ENCODE measurements at regions not wholly inside any gene's neighbourhood (a gene's known extent, or its start where the extent isn't known, plus 50 kb on each side); places are given as distances from the start of the nearest gene placed in this dataset.

GRCh38 chr2:75403991-75404428 lies 156.7 kb downstream of the EVA1A start:
- TF ChIP-seq CTCF (conservative IDR thresholded peaks at IDR 0.05; ENCODE audit: low read length) (peak; percentile 89), EZH2phosphoT487 (IDR thresholded peaks at IDR 0.05; ENCODE audit: borderline replicate concordance, low read depth, low read length) (no peak)

Data from OCI-LY7 (cell line).